ENCODE measurements at regions not wholly inside any gene's neighbourhood (a gene's known extent, or its start where the extent isn't known, plus 50 kb on each side); places are given as distances from the start of the nearest gene placed in this dataset.
A peak's percentile ranks its signal among the peaks of the same experiment; 100 is the strongest.

GRCh38 chr2:41972819-41973218 is 75.0 kb upstream of the PKDCC start:
- Mint-ChIP-seq H3K4me3 (no peak overlapping the region), H3K27me3 (peaks cover 0 to 22% (median 13%) of the 10 kb centered on the region in 5 donors), H3K9me3 (peaks cover 0 to 2% (median 0%) of the 10 kb centered on the region in 11 donors), H3K4me1 (no peaks in the 10 kb centered on the region), H3K36me3 (peaks cover 0 to 4% (median 0%) of the 10 kb centered on the region in 5 donors), H3K27ac (no peak overlapping the region)
- DNase-seq (no peak), ATAC-seq (no peak)
- Histone ChIP-seq H3K4me1 (ENCODE audit: control insufficient read depth in 2 of 2, insufficient read depth in 2 of 2, low read length in 2 of 2) (no peaks in the 10 kb centered on the region), H3K9me3 (ENCODE audit: control insufficient read depth in 2 of 3, low read length in 3 of 3) (no peaks in the 10 kb centered on the region), H3K4me3 (ENCODE audit: low read length) (no peak overlapping the region), H3K36me3 (ENCODE audit: control insufficient read depth in 2 of 3, insufficient read depth in 3 of 3, low read length in 3 of 3) (no peaks in the 10 kb centered on the region), H3K27ac (ENCODE audit: low read depth, low read length) (no peak overlapping the region), H3K27me3 (ENCODE audit: control insufficient read depth in 2 of 2, insufficient read depth in 2 of 2, low read length in 2 of 2) (peaks cover 0 to 2% of the 10 kb centered on the region in 2 donors)
- ChIA-PET POLR2A (no interaction called here), CTCF (no interaction called here)
- intact Hi-C loops (cut with micrococcal nuclease) = no loop called here

- Histone ChIP-seq H3K27ac (ENCODE audit: low read depth, low read length) (no peak overlapping the region), H3K4me1 (ENCODE audit: control insufficient read depth in 2 of 2, insufficient read depth in 2 of 2, low read length in 2 of 2) (no peaks in the 10 kb centered on the region), H3K36me3 (ENCODE audit: control insufficient read depth in 2 of 3, insufficient read depth in 3 of 3, low read length in 3 of 3) (no peaks in the 10 kb centered on the region), H3K9me3 (ENCODE audit: control insufficient read depth in 2 of 3, low read length in 3 of 3) (no peaks in the 10 kb centered on the region), H3K4me3 (ENCODE audit: low read length) (no peak overlapping the region), H3K27me3 (ENCODE audit: control insufficient read depth in 2 of 2, insufficient read depth in 2 of 2, low read length in 2 of 2) (peaks cover 0 to 2% of the 10 kb centered on the region in 2 donors)
- H3K4me3 Mint-ChIP-seq = no peak overlapping the region
- H3K9me3 Mint-ChIP-seq = peaks cover 0 to 8% (median 0%) of the 10 kb centered on the region in 11 donors
- POLR2A ChIA-PET = interaction anchor here (0.5 kb wide), 1 partner anchor 333 kb away, joined by 4 read pairs; no protein-coding TSS in a partner anchor
- no peak for DNase-seq
- intact Hi-C loops (cut with micrococcal nuclease) = no loop called here
- no peak for ATAC-seq
- H3K27me3 Mint-ChIP-seq = peaks cover 0 to 22% (median 10%) of the 10 kb centered on the region in 5 donors
- peaks cover 0 to 4% (median 0%) of the 10 kb centered on the region in 5 donors for H3K36me3 Mint-ChIP-seq
- H3K27ac Mint-ChIP-seq = no peak overlapping the region
- CTCF ChIA-PET = no interaction called here
- H3K4me1 Mint-ChIP-seq = no peaks in the 10 kb centered on the region
Measured at GRCh38 chr2:41973871-41974270, 74.0 kb upstream of the PKDCC start.

- H3K27me3 Mint-ChIP-seq = peaks cover 0 to 25% (median 4%) of the 10 kb centered on the region in 5 donors
- no peaks in the 10 kb centered on the region for H3K27me3 ChIP-seq (ENCODE audit: control insufficient read depth in 2 of 2, insufficient read depth in 2 of 2, low read length in 2 of 2)
- no peaks in the 10 kb centered on the region for H3K4me1 ChIP-seq (ENCODE audit: control insufficient read depth in 2 of 2, insufficient read depth in 2 of 2, low read length in 2 of 2)
- H3K27ac Mint-ChIP-seq = no peak overlapping the region
- H3K27ac ChIP-seq (ENCODE audit: low read depth, low read length) = no peak overlapping the region
- H3K9me3 ChIP-seq (ENCODE audit: control insufficient read depth in 2 of 3, low read length in 3 of 3) = no peaks in the 10 kb centered on the region
- ATAC-seq (no peak), DNase-seq (no peak)
- CTCF ChIA-PET = no interaction called here
- H3K4me1 Mint-ChIP-seq = no peaks in the 10 kb centered on the region
- no peaks in the 10 kb centered on the region for H3K36me3 ChIP-seq (ENCODE audit: control insufficient read depth in 2 of 3, insufficient read depth in 3 of 3, low read length in 3 of 3)
- no peak overlapping the region for H3K4me3 ChIP-seq (ENCODE audit: low read length)
- H3K9me3 Mint-ChIP-seq = peaks cover 0 to 6% (median 0%) of the 10 kb centered on the region in 11 donors
- POLR2A ChIA-PET = interaction anchor here (0.7 kb wide), 1 partner anchor 371 kb away, joined by 4 read pairs; no protein-coding TSS in a partner anchor
- no peak overlapping the region for H3K4me3 Mint-ChIP-seq
- no peaks in the 10 kb centered on the region for H3K36me3 Mint-ChIP-seq
- intact Hi-C loops (cut with micrococcal nuclease) = no loop called here
Measured at GRCh38 chr2:41981417-41981816, 66.4 kb upstream of the PKDCC start.

- ATAC-seq (no peak), DNase-seq (no peak)
- Histone ChIP-seq H3K9me3 (ENCODE audit: control insufficient read depth in 2 of 3, low read length in 3 of 3) (no peaks in the 10 kb centered on the region), H3K36me3 (ENCODE audit: control insufficient read depth in 2 of 3, insufficient read depth in 3 of 3, low read length in 3 of 3) (no peaks in the 10 kb centered on the region), H3K27me3 (ENCODE audit: control insufficient read depth in 2 of 2, insufficient read depth in 2 of 2, low read length in 2 of 2) (no peaks in the 10 kb centered on the region), H3K27ac (ENCODE audit: low read depth, low read length) (no peak overlapping the region), H3K4me3 (ENCODE audit: low read length) (no peak overlapping the region), H3K4me1 (ENCODE audit: control insufficient read depth in 2 of 2, insufficient read depth in 2 of 2, low read length in 2 of 2) (no peaks in the 10 kb centered on the region)
- peaks cover 12 to 40% (median 25%) of the 10 kb centered on the region in 5 donors for H3K27me3 Mint-ChIP-seq
- no peaks in the 10 kb centered on the region for H3K4me1 Mint-ChIP-seq
- ChIA-PET CTCF (no interaction called here), POLR2A (no interaction called here)
- no peak overlapping the region for H3K4me3 Mint-ChIP-seq
- intact Hi-C loops (cut with micrococcal nuclease) = no loop called here
- H3K9me3 Mint-ChIP-seq = no peaks in the 10 kb centered on the region
- no peak overlapping the region for H3K27ac Mint-ChIP-seq
- no peaks in the 10 kb centered on the region for H3K36me3 Mint-ChIP-seq
Measured at GRCh38 chr2:41985573-41986095, 62.2 kb upstream of the PKDCC start.

DNA sequence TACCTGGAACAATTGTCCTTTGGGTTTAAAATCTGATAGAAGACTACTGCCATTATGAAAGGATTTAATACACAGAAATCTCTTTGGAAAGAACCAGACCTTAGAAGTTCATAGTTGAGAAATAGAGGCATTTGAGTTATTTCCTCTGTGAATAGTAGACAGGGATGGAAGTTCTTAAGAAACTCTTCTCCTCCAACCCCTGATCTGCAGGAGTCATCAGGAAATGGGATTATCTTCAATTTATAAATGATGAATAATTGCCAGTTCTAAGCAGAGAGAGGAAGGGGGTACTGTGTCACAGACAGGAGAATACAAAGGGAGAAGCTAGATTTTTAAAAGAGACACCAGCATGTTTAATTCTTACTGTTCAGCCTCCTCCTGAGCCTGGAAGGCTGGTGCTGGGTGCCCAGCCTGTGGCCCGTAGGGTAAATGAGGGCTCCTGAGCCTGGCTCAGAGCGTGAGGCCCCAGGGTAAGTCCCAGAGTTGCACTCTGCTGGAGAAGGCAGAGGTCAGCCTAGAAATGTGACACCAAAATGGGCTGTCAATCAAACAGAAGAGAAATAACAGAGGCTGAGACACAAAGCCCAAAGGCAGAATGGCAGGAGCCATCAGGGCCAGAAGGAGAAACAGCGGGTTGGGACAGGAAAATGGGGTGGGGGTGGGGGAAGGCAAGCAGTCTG is 58.2 kb upstream of the PKDCC start:
- no peak overlapping the region for H3K4me3 Mint-ChIP-seq
- CTCF ChIA-PET = no interaction called here
- H3K27ac Mint-ChIP-seq = no peak overlapping the region

DNA sequence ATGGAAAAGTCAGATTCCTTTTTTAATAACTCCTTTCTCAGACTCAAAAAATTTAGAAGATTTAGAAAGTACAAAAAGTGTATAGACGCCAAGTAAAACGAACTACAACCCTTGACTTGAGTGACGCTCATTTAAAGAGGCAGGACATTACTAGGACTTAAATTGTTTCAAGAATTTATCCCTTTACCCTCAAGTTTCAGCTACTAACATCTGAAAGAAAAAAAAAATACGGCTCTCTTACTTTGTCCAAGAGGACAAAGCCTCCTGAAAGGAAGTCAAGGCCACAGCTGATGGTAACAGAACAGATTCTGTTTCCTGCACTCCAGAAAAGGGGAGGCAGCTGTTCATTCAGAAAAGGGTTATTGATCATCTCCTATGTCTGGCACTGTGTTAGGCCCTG is 57.6 kb upstream of the PKDCC start:
- no peak for DNase-seq
- no peak for ATAC-seq
- H3K27me3 ChIP-seq (ENCODE audit: control insufficient read depth in 2 of 2, insufficient read depth in 2 of 2, low read length in 2 of 2) = no peaks in the 10 kb centered on the region
- intact Hi-C loops (cut with micrococcal nuclease) = no loop called here
- H3K27me3 Mint-ChIP-seq = peaks cover 14 to 36% (median 30%) of the 10 kb centered on the region in 5 donors
- no peaks in the 10 kb centered on the region for H3K4me1 Mint-ChIP-seq
- ChIA-PET CTCF (no interaction called here), POLR2A (no interaction called here)
- H3K4me1 ChIP-seq (ENCODE audit: control insufficient read depth in 2 of 2, insufficient read depth in 2 of 2, low read length in 2 of 2) = no peaks in the 10 kb centered on the region
- H3K9me3 Mint-ChIP-seq = peaks cover 0 to 9% (median 2%) of the 10 kb centered on the region in 11 donors
- H3K9me3 ChIP-seq (ENCODE audit: control insufficient read depth in 2 of 3, low read length in 3 of 3) = no peaks in the 10 kb centered on the region
- peak overlapping the region in 1 of 9 donors; percentile 1 for H3K27ac Mint-ChIP-seq
- H3K4me3 Mint-ChIP-seq = no peak overlapping the region
- no peaks in the 10 kb centered on the region for H3K36me3 Mint-ChIP-seq
- H3K4me3 ChIP-seq (ENCODE audit: low read length) = no peak overlapping the region
- no peak overlapping the region for H3K27ac ChIP-seq (ENCODE audit: low read depth, low read length)
- H3K36me3 ChIP-seq (ENCODE audit: control insufficient read depth in 2 of 3, insufficient read depth in 3 of 3, low read length in 3 of 3) = no peaks in the 10 kb centered on the region

More for the DNA sequence above, 58.2 kb upstream of the PKDCC start:
- Mint-ChIP-seq H3K27me3 (peaks cover 14 to 36% (median 31%) of the 10 kb centered on the region in 5 donors), H3K36me3 (no peaks in the 10 kb centered on the region), H3K9me3 (peaks cover 0 to 6% (median 0%) of the 10 kb centered on the region in 11 donors), H3K4me1 (no peaks in the 10 kb centered on the region)
- Histone ChIP-seq H3K4me3 (ENCODE audit: low read length) (no peak overlapping the region), H3K27me3 (ENCODE audit: control insufficient read depth in 2 of 2, insufficient read depth in 2 of 2, low read length in 2 of 2) (no peaks in the 10 kb centered on the region), H3K36me3 (ENCODE audit: control insufficient read depth in 2 of 3, insufficient read depth in 3 of 3, low read length in 3 of 3) (no peaks in the 10 kb centered on the region), H3K4me1 (ENCODE audit: control insufficient read depth in 2 of 2, insufficient read depth in 2 of 2, low read length in 2 of 2) (no peaks in the 10 kb centered on the region), H3K27ac (ENCODE audit: low read depth, low read length) (no peak overlapping the region), H3K9me3 (ENCODE audit: control insufficient read depth in 2 of 3, low read length in 3 of 3) (no peaks in the 10 kb centered on the region)
- intact Hi-C loops (cut with micrococcal nuclease) = no loop called here
- DNase-seq (no peak), ATAC-seq (no peak)
- POLR2A ChIA-PET = no interaction called here

DNA sequence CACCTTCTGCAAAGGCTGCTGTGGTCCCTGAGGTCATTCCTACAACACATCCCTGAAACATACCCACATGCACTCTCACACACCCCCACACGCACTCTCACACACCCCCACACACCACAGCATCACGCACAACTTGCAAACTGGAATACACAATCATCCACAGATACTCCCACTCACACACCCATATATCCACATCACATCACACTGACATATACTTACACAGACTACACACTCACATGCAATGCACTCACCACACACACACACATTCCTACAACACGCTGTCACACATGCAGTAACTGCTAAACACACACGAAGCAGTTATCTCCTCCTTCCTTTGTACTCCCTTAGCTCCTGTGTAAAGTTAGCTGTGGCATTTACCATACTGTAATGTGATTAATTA is 57.1 kb upstream of the PKDCC start:
- H3K9me3 ChIP-seq (ENCODE audit: control insufficient read depth in 2 of 3, low read length in 3 of 3) = no peaks in the 10 kb centered on the region
- CTCF ChIA-PET = no interaction called here
- Mint-ChIP-seq H3K4me1 (no peaks in the 10 kb centered on the region), H3K9me3 (peaks cover 0 to 9% (median 2%) of the 10 kb centered on the region in 11 donors), H3K36me3 (no peaks in the 10 kb centered on the region), H3K4me3 (no peak overlapping the region), H3K27ac (peak overlapping the region in 1 of 9 donors; percentile 1), H3K27me3 (peaks cover 14 to 36% (median 27%) of the 10 kb centered on the region in 5 donors)
- no peaks in the 10 kb centered on the region for H3K27me3 ChIP-seq (ENCODE audit: control insufficient read depth in 2 of 2, insufficient read depth in 2 of 2, low read length in 2 of 2)
- H3K36me3 ChIP-seq (ENCODE audit: control insufficient read depth in 2 of 3, insufficient read depth in 3 of 3, low read length in 3 of 3) = no peaks in the 10 kb centered on the region
- H3K27ac ChIP-seq (ENCODE audit: low read depth, low read length) = no peak overlapping the region
- DNase-seq (no peak), ATAC-seq (no peak)
- H3K4me3 ChIP-seq (ENCODE audit: low read length) = no peak overlapping the region
- no peaks in the 10 kb centered on the region for H3K4me1 ChIP-seq (ENCODE audit: control insufficient read depth in 2 of 2, insufficient read depth in 2 of 2, low read length in 2 of 2)
- intact Hi-C loops (cut with micrococcal nuclease) = no loop called here
- POLR2A ChIA-PET = no interaction called here
